HG03135 (cell line): ENCODE measurements at regions not wholly inside any gene's neighbourhood (a gene's known extent, or its start where the extent isn't known, plus 50 kb on each side); places are given as distances from the start of the nearest gene placed in this dataset.
"Not testable (repeated sequence)": the region's sequence is repeated elsewhere in the genome, so short reads cannot be mapped to it uniquely, and the experiment has no call there.

ENCODE experiments used
- ATAC-seq: cut with Tn5 transposase; IDR thresholded peaks from one replicate; pipeline ENCODE4 v1.9.1; 2021; ENCODE audit warnings: mild to moderate bottlenecking, moderate library complexity; ENCODE audit not compliant: unreplicated experiment

DNA sequence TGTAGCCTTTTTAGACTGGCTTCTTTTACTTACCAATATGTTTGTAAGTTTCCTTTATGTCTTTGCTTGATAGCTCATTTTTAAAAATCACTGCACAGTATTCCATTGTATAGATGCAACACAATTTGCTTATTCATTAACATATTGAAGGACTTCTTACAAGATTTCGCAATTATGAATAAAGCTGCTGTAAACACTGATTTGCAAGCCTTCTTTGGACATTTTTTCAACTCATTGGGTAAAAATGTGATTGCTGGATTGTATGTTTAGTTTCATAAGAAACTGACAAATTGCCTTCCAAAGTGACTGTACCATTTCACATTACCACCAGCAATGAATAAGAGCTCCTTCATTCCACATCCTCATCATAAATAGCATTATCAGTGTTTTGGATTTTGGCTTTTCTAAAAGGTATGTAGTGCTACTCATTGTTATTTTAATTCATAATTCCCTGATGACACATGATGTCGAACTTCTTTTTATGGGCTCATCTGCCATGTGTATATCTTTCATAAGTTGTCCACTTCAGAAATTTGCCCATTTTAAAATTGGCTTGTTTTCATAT, 80.7 kb downstream of the TFAP2B start:
- ATAC-seq: no peak

DNA sequence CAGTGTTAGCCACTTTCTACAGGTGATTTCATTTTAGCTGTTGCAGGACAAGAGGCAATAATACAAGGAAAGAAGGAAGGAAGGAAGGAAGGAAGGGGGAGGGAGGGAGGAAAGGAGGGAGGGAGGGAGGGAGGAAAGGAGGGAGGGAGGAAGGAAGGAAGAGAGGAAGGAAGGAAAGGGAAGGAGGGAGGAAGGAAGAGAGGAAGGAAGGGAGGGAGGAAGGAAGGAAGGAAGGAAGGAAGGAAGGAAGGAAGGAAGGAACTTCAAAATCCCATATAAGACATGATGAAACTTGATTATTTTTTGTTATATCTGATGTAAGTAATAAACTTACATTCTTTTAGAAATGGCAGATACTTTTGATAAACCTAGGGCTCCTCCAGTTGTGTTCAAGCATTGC, 83.6 kb downstream of the TFAP2B start:
- no peak for ATAC-seq

DNA sequence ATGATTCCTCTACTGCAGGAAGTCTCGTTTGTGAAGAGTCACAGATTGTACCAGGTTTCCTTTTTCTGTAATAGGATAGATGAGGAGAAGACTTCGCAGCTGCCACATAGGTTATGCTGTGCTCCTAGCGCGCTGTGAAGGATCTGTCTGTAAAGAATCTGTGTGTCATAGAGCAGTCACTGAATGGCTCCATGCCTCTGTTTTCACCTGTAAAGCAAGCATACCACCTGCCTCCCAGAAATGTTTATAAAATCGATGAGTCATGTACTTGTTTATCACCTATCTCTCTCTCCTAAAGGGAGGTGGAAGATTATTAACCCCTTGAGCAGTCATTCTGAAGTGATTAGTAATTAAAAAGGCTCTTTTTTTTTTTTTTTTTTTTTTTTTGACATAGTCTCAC, 86.6 kb downstream of the TFAP2B start:
- ATAC-seq: no peak

DNA sequence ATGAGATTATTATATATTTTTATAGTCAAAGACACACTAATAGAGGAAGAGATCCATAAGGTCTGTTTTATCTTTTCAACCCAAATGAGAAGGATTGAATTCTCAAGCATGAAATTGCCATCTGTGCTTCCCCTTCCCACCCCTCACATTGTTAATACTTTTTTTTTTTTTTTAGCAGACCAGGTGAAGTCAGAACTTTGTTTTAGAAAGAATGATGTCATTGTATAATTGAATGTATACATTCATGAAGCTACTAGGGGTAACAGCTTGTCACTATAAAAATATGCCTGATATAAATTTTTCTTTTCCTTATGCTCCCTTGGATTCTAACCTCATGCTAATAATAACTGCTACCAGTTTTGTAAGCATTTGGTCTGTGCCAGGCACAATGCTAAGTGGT, 88.9 kb downstream of the TFAP2B start:
- ATAC-seq: no peak

DNA sequence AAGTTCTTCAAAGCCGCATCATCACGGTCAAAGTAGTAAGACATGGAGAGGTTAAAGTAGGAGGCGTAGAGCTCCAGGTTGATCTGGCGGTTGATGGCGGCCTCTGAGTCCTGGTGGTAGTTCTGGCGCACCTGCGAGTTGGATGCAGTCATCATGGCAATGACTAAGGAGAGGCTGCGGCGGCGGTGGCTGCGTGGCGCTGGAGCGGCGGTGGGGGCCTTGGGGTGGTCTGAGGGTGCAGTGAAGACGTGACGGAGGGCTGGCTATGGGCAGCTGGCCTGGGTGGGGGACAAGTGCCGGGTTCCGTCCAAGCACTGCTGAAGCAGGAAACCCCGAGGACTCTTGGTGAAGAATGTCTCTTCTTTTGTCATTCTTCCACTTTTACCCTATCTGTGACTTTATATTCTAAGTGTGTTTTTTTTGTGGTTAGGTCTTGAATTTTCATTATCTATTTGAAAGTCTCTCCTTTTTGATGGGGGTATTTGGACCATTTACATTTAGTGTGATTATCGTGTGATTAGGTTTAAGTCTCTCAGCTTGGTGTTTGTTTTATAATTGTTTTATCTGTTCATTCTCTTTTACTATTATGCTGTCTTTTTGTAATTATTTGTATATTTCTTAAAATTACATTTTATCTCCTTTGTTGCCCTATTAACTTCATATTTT, 94.6 kb downstream of the TFAP2B start:
- no peak for ATAC-seq

DNA sequence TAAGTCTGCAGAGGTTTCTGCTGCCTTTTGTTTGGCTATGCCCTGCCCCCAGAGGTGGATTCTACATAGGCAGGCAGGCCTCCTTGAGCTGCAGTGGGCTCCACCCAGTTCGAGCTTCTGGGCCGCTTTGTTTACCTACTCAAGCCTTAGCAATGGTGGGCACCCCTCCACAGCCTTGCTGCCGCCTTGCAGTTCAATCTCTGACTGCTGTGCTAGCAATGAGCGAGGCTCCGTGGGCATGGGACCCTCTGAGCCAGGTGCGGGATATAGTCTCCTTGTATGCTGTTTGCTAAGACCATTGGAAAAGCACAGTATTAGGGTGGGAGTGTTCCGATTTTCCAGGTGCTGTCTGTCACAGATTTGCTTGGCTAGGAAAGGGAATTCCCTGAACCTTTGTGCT, 102.7 kb downstream of the TFAP2B start:
- ATAC-seq: not testable (repeated sequence)

DNA sequence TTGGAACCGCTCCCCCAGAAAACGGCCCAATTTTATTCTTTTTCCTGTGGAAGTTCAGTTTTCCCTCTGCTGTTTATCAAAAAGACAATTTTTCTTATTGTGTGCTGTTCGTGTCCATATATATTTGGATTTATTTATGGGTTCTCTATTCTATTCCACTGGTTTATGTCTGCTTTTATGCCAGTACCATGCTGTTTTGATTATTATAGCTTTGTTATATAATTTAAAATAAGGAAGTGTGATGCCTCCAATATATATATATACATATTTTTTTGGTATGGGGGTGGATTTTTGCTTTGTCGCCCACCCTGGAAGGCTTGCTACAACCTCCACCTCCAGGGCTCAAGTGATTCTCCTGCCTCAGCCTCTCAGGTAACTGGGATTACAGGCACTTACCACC, 103.3 kb downstream of the TFAP2B start:
- ATAC-seq: no peak

DNA sequence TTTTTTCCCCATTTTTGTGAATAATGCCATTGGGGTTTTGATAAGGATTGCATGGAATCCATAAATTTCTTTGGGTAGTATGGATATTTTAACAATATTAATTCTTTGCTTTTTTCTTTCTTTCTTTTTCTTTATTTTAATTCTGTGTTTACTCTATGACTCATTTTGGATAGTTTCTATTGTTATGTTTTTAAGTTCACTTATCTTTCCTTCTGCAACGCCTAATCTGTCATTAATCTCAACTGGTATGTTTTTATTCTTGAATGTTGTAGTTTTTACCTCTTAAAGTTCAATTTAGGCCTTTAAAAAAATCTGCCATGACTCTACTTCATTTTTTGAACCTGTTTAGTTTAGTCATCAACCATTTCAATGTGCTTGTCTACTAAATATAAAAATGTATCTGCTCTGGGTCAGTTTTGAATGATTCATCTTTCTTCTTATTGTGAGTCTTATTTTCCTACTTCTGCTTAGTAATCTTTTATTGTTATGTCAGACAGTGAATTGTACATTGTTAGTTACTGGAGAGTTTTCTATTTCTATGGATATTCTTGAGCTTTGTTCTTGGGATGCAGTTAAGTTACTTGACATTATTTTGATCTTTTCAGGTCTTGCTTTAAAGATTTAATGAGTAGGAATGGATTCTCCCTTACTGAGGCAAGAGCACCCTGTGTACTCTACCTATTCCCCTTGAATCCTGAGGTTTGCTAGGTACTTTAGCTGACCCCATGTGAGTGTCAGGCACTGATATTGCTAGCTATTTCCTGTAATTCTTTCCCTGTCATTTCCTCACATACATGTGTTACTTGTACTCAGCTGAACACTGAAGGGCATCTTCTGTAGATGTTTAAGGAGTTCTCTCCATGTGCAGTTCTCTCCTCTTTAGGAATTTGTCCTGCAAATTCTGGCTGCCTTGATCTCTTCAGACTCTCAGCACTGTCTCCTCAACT, 104.2 kb downstream of the TFAP2B start:
- ATAC-seq: no peak

DNA sequence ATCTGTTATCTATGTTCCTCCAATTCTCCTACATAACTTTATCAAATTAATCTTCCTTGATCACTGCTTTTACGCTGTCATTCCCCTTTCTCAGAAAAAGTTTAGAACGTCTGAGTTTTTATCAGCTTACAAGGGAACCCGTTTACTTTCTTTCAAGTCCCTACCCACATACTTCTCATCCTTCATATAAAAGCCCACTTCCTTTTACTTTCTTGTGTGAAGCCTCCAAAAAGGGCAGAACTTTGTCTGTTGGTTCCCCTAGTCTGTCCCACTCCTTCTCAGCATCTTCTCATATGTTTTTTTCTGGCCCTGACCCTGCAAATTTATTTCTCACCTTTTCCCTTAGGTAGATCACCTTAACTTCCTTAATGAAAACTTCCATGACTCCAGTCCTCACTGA, 106.1 kb downstream of the TFAP2B start:
- no peak for ATAC-seq

DNA sequence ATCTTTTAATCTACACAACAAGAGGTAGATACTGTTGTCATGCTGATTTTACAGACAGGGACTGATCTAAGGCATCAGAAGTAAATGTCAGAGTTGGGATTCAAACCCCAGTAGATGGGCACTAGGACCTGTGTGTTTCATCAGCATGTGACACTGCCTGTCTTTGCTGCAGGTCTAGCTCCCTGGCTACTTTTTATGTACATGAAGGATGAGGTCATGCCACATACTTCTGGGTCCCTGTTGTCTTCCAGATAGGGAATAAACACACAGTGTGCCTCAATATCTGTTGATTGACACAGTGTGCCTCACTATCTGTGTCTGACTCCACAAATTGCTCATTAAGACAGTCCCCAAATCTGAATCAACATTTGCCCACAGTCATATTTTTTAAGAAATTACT, 106.9 kb downstream of the TFAP2B start:
- ATAC-seq: no peak

DNA sequence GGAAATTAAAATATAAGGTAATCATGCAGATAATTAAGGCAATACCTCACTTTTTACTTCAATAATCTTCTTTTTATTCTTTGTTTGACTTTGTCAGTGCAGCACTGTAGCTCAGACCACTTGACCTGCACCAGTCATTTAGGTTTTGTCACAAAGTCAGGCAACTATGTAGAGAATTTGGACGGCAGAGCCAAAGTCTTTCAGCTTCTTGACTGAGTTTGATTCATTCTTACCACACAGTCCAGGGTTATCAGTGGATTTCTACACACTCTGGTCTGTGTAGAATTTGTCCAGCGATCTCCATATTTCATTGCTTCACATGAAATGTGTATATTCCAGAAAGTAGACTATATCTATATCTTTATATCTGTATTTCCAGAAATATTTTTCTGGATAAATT, 107.3 kb downstream of the TFAP2B start:
- no peak for ATAC-seq

DNA sequence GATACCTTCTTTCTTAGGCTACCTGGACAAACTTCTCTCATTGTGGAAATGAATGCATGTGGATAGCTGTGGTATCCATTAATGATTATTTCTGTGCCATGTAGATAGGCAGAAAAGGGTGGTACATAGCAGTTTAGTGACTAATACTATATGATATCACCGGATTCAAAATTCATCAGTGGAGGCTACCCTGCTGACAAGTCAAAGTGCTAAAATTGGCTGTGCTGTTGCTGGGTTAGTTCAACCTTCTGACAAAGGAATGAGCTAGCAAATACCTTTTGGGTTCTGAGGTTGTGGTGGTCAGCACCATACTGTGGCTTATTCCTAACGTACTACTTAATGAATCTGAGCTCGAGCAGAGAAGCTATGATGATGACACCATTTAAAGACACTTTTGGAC, 109.1 kb downstream of the TFAP2B start:
- no peak for ATAC-seq

DNA sequence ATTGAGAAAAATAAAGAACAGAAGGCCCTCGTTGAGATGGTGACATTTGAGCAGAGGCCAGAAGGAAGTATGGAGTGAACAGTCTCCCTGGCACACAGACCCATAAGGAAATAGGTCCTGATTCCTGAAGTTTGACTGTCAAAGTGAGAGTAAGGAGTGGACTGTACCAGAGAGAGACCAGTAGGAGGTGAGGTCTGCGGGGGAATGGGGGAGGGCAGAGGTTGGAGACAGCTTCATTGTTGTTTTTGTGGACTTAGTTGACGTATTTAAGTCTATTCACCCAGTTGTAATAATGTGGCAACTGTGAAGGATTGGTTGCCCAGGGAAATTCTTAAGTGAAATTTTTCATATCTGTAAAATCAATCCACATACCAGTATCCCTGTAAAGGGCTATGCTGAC, 110.7 kb downstream of the TFAP2B start:
- ATAC-seq: no peak

DNA sequence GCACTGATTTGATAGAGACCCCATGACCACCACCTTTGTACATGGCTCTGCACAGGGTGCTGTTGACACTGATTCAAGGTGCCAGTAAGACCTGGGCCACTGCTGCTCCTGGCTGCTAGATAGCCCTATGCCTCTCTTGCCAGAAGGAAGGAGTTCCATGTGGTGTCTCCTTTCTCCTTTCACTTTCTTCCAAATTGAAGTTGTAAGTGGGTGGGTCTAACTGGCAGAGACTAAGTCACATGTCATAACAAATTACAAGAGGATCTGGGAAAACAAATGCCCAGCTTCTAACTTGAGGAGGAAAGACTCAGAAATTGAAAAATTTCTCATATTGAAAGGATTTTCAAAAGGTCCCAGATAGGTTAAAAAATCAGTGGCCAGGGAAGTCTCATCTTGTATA, 116.8 kb downstream of the TFAP2B start:
- ATAC-seq: no peak

DNA sequence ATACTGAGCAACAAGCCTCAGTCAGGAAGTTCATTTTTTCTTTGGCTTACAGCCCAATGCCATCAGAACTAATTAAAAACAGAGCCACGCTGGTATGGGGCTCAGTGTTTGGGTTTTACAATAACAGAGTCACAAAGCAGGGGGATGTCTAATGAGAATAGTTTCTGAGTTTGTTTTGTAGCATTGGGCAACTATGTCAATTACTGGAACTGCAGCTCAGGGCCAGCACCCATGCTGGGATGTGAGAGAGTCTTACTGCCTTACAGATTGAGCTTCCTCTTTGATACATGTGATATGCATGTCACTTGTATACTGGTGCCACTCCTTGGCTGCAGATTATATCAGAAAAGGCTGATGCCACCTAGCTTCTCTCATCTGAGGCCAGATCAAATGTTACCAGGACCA, 117.6 kb downstream of the TFAP2B start:
- no peak for ATAC-seq

DNA sequence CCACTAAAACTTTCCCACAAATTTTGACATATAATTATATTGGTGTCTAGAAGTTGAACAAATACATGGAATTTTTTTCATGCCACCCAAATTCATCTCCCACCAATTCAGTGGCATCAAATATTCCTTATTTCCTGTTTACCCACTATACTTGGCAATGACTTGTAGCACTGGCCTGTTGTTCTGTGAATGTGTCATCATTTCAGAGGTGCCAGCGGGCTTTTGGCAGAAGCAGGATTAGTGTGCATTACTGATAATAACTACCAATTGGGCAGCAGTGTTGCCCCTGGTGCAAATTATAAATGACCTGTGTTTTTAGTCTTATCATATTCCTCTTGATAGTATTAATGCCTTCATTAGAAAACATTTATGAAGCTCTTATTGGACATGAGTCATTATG, 121.3 kb downstream of the TFAP2B start:
- no peak for ATAC-seq

DNA sequence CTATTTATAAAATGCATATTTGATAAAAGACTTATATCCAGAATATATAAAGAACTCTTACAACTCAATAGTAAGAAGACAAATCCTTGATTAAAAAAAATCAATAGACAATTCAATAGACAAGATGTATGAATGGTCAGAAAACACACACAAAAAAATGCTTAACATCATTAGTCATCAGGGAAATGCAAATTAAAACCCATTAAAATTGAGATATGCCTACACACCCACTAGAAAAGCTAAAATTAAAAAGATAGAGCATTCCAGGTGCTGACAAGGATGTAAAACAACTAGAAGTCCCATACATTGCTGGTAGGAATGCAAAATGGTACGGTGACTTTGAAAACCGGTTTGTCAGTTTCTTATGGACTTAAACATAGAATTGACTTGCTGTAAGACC, 127.1 kb downstream of the TFAP2B start:
- ATAC-seq: no peak

DNA sequence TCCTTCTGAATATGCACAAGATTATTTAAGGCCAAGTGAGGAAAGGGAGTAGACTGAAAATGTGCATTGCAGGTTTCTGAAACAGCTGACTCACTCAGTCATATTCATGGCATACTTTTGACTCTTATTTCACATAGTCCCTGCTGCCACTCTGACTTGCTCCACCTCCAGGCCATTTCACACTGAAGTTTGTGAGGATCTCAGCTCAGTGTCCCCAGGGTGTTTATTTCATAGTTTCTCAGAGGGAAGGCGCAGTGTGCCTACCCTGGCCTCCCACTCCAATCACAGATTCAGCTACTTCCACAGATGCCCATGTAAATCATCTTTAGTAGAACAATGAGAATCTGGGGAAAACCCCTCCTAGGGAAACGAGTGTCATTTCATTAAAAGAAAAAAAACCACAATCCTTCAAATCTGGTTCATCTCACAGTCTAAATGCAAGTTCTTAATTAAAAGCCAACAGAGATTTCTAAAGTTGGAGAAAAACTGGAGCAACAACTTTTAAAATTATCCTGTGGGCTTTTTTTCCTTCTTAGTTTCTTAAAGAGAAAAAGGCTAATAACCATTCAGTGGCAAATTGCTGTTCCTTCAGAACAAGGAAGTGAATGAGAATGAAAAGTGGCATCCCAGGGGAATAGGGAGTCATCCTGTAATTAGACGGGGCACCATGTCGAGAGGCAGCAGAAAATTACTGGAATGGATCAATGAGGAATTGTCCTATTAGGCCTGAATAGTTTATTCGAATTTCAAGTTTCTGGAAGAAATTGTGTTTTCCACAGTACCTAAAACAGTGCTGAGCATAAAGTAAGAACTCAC, 133.6 kb downstream of the TFAP2B start:
- ATAC-seq: no peak

DNA sequence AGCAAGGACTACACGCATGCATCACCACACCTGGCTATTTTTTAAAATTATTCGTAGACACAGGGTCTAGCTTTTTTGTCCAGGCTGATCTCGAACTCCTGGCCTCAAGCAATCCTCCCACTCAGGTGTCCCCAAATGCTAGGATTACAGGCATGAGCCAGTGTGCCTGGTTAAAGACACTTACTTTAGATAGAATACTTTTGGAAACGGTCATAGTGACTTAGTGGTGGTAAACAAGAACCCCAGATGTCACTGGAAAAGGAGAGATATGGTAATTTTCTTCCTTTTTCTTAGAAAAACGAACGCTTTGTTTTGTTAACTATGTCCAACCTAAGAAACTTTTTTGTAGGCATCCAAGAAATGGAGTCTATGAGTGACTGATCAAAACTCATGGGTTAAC, 137.3 kb downstream of the TFAP2B start:
- no peak for ATAC-seq

DNA sequence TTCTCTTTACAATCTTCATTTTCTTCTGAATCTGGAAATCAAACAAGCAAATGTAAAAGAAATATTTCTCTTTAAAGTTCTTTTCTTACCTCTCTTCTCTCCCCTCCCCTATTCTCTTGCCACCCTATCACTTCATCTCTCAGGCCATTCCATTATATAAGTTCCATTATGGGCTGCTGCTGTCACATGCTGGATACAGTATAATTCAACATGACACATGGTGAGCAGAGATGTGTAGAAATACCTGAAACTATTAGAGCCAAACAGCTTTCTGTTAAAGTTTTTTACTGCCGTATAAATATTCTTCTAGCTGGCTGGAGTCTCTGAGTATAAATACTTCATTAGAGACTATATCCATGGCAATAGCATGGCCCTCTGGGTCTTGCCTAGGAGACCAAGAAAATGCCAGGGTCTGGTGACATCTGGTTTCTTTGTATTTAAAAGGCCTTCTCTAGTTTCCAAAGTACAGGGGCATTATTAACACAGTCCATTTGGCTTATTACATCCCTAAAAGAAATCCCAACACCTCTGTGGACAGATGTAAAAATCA, 139.6 kb downstream of the TFAP2B start:
- no peak for ATAC-seq

DNA sequence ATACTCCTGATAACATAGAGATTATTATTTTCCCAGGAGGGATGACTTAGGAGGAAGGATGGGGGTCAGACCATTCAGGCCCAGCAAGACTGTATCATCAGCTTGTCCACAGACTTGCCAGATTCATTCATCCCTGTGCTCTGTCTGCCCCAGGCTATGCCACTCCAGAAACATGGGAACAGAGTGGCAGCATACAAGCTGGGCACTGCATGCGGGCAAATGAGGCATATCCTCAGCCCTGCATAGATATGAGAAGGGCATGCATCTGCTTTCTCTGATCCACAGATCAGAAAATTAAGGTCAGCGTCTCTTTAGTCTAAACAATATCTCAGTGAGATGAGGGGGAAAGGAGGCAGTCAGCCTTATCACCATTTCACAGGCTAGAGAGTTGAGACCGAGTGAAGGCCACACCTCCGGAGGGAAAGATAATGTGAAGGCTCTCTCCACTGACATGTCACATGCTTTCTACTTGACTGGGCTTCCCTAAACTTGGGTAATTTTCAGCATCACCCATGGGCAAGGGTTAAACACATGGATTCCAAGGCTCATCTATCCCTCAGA, 140.5 kb downstream of the TFAP2B start:
- no peak for ATAC-seq
